ENCODE measurements at regions not wholly inside any gene's neighbourhood (a gene's known extent, or its start where the extent isn't known, plus 50 kb on each side); places are given as distances from the start of the nearest gene placed in this dataset.

GRCh38 chr4:17195461-17196275 lies 297.2 kb upstream of the LDB2 start:
- no peaks in the 10 kb centered on the region for H3K27me3 ChIP-seq (ENCODE audit: insufficient read depth, low read depth)
- no peak overlapping the region for H3K27ac ChIP-seq

GRCh38 chr4:17194586-17194985 lies 296.1 kb upstream of the LDB2 start:
- Histone ChIP-seq H4K20me1 (ENCODE audit: insufficient read depth) (no peaks in the 10 kb centered on the region), H3K9ac (no peak overlapping the region), H3K4me2 (no peak overlapping the region), H3K27me3 (ENCODE audit: insufficient read depth, low read depth) (no peaks in the 10 kb centered on the region), H3K4me1 (ENCODE audit: low read depth, poor library complexity, severe bottlenecking) (no peaks in the 10 kb centered on the region), H3K79me2 (ENCODE audit: insufficient read depth, low read depth) (no peaks in the 10 kb centered on the region), H3K4me3 (IDR thresholded peaks at IDR 0.05; ENCODE audit: insufficient read depth, low read depth, low read length) (no peak overlapping the region), H3K36me3 (ENCODE audit: insufficient read depth) (no peaks in the 10 kb centered on the region), H3K27ac (no peak overlapping the region), H2AFZ (ENCODE audit: low read depth) (no peak overlapping the region)
- no peak for TF ChIP-seq CTCF (conservative IDR thresholded peaks at IDR 0.05; ENCODE audit: low read depth, low read length)

More at GRCh38 chr4:17195461-17196275, 297.2 kb upstream of the LDB2 start:
- H3K9ac ChIP-seq, result no peak overlapping the region
- no peak overlapping the region for H3K4me2 ChIP-seq
- H3K4me3 ChIP-seq (IDR thresholded peaks at IDR 0.05; ENCODE audit: insufficient read depth, low read depth, low read length), result no peak overlapping the region
- no peaks in the 10 kb centered on the region for H4K20me1 ChIP-seq (ENCODE audit: insufficient read depth)
- H3K4me1 ChIP-seq (ENCODE audit: low read depth, poor library complexity, severe bottlenecking), result no peaks in the 10 kb centered on the region
- H3K79me2 ChIP-seq (ENCODE audit: insufficient read depth, low read depth), result no peaks in the 10 kb centered on the region
- no peak overlapping the region for H2AFZ ChIP-seq (ENCODE audit: low read depth)
- no peaks in the 10 kb centered on the region for H3K36me3 ChIP-seq (ENCODE audit: insufficient read depth)
- TF ChIP-seq CTCF (conservative IDR thresholded peaks at IDR 0.05; ENCODE audit: low read depth, low read length), result no peak

DNA sequence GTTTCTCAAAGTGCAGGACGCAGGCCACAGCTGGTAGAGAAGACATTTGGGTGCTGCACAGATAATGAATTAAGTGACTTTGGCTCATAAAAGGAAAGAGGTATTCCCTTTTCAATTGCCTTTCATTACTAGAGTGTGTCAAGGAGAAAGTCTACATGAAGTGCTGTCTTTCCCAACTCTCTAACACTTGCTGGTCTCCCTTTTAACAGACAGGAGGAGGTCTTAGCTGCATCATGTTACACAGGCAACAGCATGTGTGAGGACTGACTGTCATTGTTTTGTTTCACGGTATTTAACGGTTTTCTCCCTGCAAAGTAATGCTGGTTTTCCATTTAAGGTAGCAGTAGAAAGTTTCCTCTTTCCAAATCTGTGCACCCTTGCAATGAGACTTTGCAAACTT lies 291.3 kb upstream of the LDB2 start:
- no peaks in the 10 kb centered on the region for H3K79me2 ChIP-seq (ENCODE audit: insufficient read depth, low read depth)
- H3K4me2 ChIP-seq, result no peak overlapping the region
- H3K4me3 ChIP-seq (IDR thresholded peaks at IDR 0.05; ENCODE audit: insufficient read depth, low read depth, low read length), result no peak overlapping the region
- no peaks in the 10 kb centered on the region for H3K4me1 ChIP-seq (ENCODE audit: low read depth, poor library complexity, severe bottlenecking)
- no peaks in the 10 kb centered on the region for H3K27me3 ChIP-seq (ENCODE audit: insufficient read depth, low read depth)
- H3K27ac ChIP-seq, result no peak overlapping the region
- no peak overlapping the region for H2AFZ ChIP-seq (ENCODE audit: low read depth)
- H4K20me1 ChIP-seq (ENCODE audit: insufficient read depth), result no peaks in the 10 kb centered on the region
- H3K9ac ChIP-seq, result no peak overlapping the region
- no peak for TF ChIP-seq CTCF (conservative IDR thresholded peaks at IDR 0.05; ENCODE audit: low read depth, low read length)
- H3K36me3 ChIP-seq (ENCODE audit: insufficient read depth), result no peaks in the 10 kb centered on the region

DNA sequence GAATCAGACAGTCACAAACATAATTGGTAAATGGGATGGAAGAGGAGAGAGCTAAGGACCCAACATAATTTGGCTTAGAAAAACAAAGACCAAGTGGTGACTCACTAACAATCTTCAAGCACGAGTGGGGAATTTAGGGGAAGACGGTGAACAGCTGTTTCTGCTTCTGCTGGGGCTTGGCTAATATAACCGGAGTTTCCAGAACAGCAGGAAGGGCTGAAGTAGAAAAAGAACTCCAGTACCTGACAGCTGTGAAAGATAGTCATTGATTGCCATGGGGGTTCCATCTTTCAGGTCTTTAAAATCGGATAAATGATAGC lies 290.9 kb upstream of the LDB2 start:
- no peak overlapping the region for H3K4me2 ChIP-seq
- H3K4me3 ChIP-seq (IDR thresholded peaks at IDR 0.05; ENCODE audit: insufficient read depth, low read depth, low read length), result no peak overlapping the region
- no peaks in the 10 kb centered on the region for H3K79me2 ChIP-seq (ENCODE audit: insufficient read depth, low read depth)
- no peaks in the 10 kb centered on the region for H3K27me3 ChIP-seq (ENCODE audit: insufficient read depth, low read depth)
- no peaks in the 10 kb centered on the region for H3K4me1 ChIP-seq (ENCODE audit: low read depth, poor library complexity, severe bottlenecking)
- no peak overlapping the region for H3K9ac ChIP-seq
- TF ChIP-seq CTCF (conservative IDR thresholded peaks at IDR 0.05; ENCODE audit: low read depth, low read length), result no peak
- H3K36me3 ChIP-seq (ENCODE audit: insufficient read depth), result no peaks in the 10 kb centered on the region
- H4K20me1 ChIP-seq (ENCODE audit: insufficient read depth), result no peaks in the 10 kb centered on the region
- H2AFZ ChIP-seq (ENCODE audit: low read depth), result no peak overlapping the region
- no peak overlapping the region for H3K27ac ChIP-seq
